Activated CD4-positive, alpha-beta memory T cell treated with anti-CD3 and anti-CD28 coated beads, Interleukin-2, amount 10 ng/mL, durations not matched to agents 7 days and 5 days (primary cell): ENCODE measurements at regions not wholly inside any gene's neighbourhood (a gene's known extent, or its start where the extent isn't known, plus 50 kb on each side); places are given as distances from the start of the nearest gene placed in this dataset.

Source experiments
- CTCF ChIA-PET: fragments of 350-600 bp; sonication (Branson Sonifier 250); formaldehyde crosslinking; loops from one replicate; lab custom pipeline; 2021; ENCODE audit warnings: antibody characterized with exemption, inconsistent platforms; lab: Charles Lee
- POLR2A ChIA-PET: fragments of 350-600 bp; sonication (Branson Sonifier 250); formaldehyde crosslinking; loops from one replicate; lab custom pipeline; 2021; ENCODE audit warnings: antibody characterized with exemption; lab: Charles Lee
- DNase-seq: peaks from one replicate; pipeline ENCODE4 v3.0.0-alpha.2; 2020
- H3K27ac Mint-ChIP-seq: one replicate; pipeline ENCODE4 v1.8.0; 2021; ENCODE audit warnings: mild to moderate bottlenecking, mixed read lengths
- H3K27me3 Mint-ChIP-seq: one replicate; pipeline ENCODE4 v1.8.0; 2021; ENCODE audit warnings: mixed read lengths
- H3K36me3 Mint-ChIP-seq: one replicate; pipeline ENCODE4 v1.8.0; 2021; ENCODE audit warnings: low read depth, mixed read lengths
- H3K4me1 Mint-ChIP-seq: one replicate; pipeline ENCODE4 v1.8.0; 2021; ENCODE audit warnings: mixed read lengths
- H3K4me3 Mint-ChIP-seq: one replicate; pipeline ENCODE4 v1.8.0; 2021; ENCODE audit warnings: mild to moderate bottlenecking, mixed read lengths
- H3K9me3 Mint-ChIP-seq: one replicate; pipeline ENCODE4 v1.8.0; 2021; ENCODE audit warnings: mixed read lengths

GRCh38 chr5:109935833-109936490 lies 246.2 kb downstream of the MAN2A1 start:
- H3K4me1 Mint-ChIP-seq, result peaks cover 3% of the 10 kb centered on the region

GRCh38 chr5:109936996-109937395 lies 247.3 kb downstream of the MAN2A1 start:
- Mint-ChIP-seq H3K36me3 (no peaks in the 10 kb centered on the region), H3K27me3 (no peaks in the 10 kb centered on the region), H3K4me1 (peaks cover 3% of the 10 kb centered on the region), H3K27ac (no peak overlapping the region), H3K9me3 (no peaks in the 10 kb centered on the region), H3K4me3 (no peak overlapping the region)
- ChIA-PET CTCF (no interaction called here), POLR2A (no interaction called here)
- DNase-seq, result no peak

More at GRCh38 chr5:109935833-109936490, 246.2 kb downstream of the MAN2A1 start:
- Mint-ChIP-seq H3K9me3 (no peaks in the 10 kb centered on the region), H3K4me3 (no peak overlapping the region), H3K27me3 (no peaks in the 10 kb centered on the region), H3K36me3 (no peaks in the 10 kb centered on the region), H3K27ac (no peak overlapping the region)
- CTCF ChIA-PET, result no interaction called here
- no peak for DNase-seq
- POLR2A ChIA-PET, result no interaction called here

- no peak for DNase-seq
- ChIA-PET CTCF (no interaction called here), POLR2A (no interaction called here)
- Mint-ChIP-seq H3K36me3 (no peaks in the 10 kb centered on the region), H3K4me1 (peaks cover 3% of the 10 kb centered on the region), H3K4me3 (no peak overlapping the region), H3K27me3 (no peaks in the 10 kb centered on the region), H3K9me3 (no peaks in the 10 kb centered on the region), H3K27ac (no peak overlapping the region)
Observed at GRCh38 chr5:109937951-109938350, 248.2 kb downstream of the MAN2A1 start.

DNA sequence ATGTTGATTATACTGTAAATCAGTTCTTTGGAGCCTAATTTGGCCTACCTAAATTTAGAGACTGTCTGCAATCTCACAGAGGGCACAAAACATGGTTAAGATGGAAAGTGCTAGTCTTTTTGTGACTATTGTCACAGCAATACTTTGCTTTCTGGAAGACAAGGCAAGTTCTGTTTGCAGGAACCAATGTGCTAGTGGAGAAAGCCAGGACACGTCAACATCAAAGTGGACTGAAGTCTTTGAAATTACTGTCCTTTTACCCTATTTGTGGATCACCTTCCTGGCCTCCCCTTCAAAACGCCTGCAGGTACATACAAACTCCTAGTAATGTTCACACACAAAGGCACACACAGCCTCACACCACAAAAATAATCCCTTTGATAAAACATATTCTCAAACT lies 248.7 kb downstream of the MAN2A1 start:
- H3K27me3 Mint-ChIP-seq, result no peaks in the 10 kb centered on the region
- no peak overlapping the region for H3K27ac Mint-ChIP-seq
- H3K36me3 Mint-ChIP-seq, result no peaks in the 10 kb centered on the region
- ChIA-PET CTCF (interaction anchor here (1.2 kb wide), 1 partner anchor 14 kb away, joined by 3 read pairs; no protein-coding TSS in a partner anchor), POLR2A (no interaction called here)
- H3K9me3 Mint-ChIP-seq, result no peaks in the 10 kb centered on the region
- H3K4me1 Mint-ChIP-seq, result peaks cover 3% of the 10 kb centered on the region
- no peak for DNase-seq
- H3K4me3 Mint-ChIP-seq, result no peak overlapping the region

GRCh38 chr5:109939116-109939682 lies 249.5 kb downstream of the MAN2A1 start:
- H3K27me3 Mint-ChIP-seq, result no peaks in the 10 kb centered on the region
- no peak overlapping the region for H3K4me3 Mint-ChIP-seq
- H3K4me1 Mint-ChIP-seq, result peaks cover 3% of the 10 kb centered on the region
- CTCF ChIA-PET, result interaction anchor here (1.2 kb wide), 1 partner anchor 13 kb away, joined by 3 read pairs; no protein-coding TSS in a partner anchor
- H3K36me3 Mint-ChIP-seq, result no peaks in the 10 kb centered on the region
- POLR2A ChIA-PET, result no interaction called here
- no peak for DNase-seq
- no peaks in the 10 kb centered on the region for H3K9me3 Mint-ChIP-seq
- H3K27ac Mint-ChIP-seq, result no peak overlapping the region

- CTCF ChIA-PET, result no interaction called here
- DNase-seq, result no peak
- Mint-ChIP-seq H3K4me1 (peaks cover 9% of the 10 kb centered on the region), H3K9me3 (no peaks in the 10 kb centered on the region), H3K36me3 (no peaks in the 10 kb centered on the region), H3K27ac (no peak overlapping the region), H3K4me3 (no peak overlapping the region), H3K27me3 (no peaks in the 10 kb centered on the region)
- POLR2A ChIA-PET, result no interaction called here
Observed at GRCh38 chr5:109942646-109943045, 252.9 kb downstream of the MAN2A1 start.

- ChIA-PET POLR2A (no interaction called here), CTCF (no interaction called here)
- no peak overlapping the region for H3K27ac Mint-ChIP-seq
- H3K4me3 Mint-ChIP-seq, result no peak overlapping the region
- H3K36me3 Mint-ChIP-seq, result no peaks in the 10 kb centered on the region
- no peak for DNase-seq
- H3K27me3 Mint-ChIP-seq, result no peaks in the 10 kb centered on the region
- H3K4me1 Mint-ChIP-seq, result peaks cover 9% of the 10 kb centered on the region
- H3K9me3 Mint-ChIP-seq, result no peaks in the 10 kb centered on the region
Observed at GRCh38 chr5:109943701-109944235, 254.0 kb downstream of the MAN2A1 start.

DNA sequence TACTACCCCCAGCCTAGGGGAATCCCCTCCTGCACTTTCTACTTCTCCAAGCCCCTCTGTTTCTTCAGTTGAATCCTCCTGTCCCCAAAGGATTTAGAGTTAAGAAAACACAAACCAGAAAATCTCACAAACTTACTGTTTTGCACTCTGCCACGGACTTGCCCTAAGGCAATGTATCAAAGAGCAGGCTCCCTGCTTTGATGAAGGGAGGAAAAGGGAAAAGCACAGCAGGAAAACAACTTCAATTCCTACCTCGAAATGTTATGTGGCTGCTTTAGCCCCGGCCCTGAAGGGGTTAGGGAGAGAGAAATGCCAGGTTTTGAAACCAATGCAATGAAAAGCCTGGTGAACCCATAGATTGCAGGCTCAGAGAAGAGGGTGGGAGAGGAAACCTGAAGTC lies 254.7 kb downstream of the MAN2A1 start:
- Mint-ChIP-seq H3K4me3 (no peak overlapping the region), H3K36me3 (no peaks in the 10 kb centered on the region), H3K9me3 (no peaks in the 10 kb centered on the region), H3K27me3 (no peaks in the 10 kb centered on the region), H3K27ac (no peak overlapping the region), H3K4me1 (peaks cover 9% of the 10 kb centered on the region)
- ChIA-PET POLR2A (no interaction called here), CTCF (no interaction called here)
- DNase-seq, result no peak

- no peak for DNase-seq
- Mint-ChIP-seq H3K27ac (no peak overlapping the region), H3K4me1 (peaks cover 9% of the 10 kb centered on the region), H3K27me3 (no peaks in the 10 kb centered on the region), H3K36me3 (no peaks in the 10 kb centered on the region), H3K4me3 (no peak overlapping the region), H3K9me3 (no peaks in the 10 kb centered on the region)
- ChIA-PET CTCF (no interaction called here), POLR2A (no interaction called here)
Observed at GRCh38 chr5:109945097-109945678, 255.5 kb downstream of the MAN2A1 start.

GRCh38 chr5:109945723-109946480 lies 256.2 kb downstream of the MAN2A1 start:
- H3K27ac Mint-ChIP-seq, result no peak overlapping the region
- ChIA-PET POLR2A (no interaction called here), CTCF (no interaction called here)
- H3K9me3 Mint-ChIP-seq, result no peaks in the 10 kb centered on the region
- no peak overlapping the region for H3K4me3 Mint-ChIP-seq
- peaks cover 9% of the 10 kb centered on the region for H3K4me1 Mint-ChIP-seq
- H3K27me3 Mint-ChIP-seq, result no peaks in the 10 kb centered on the region
- DNase-seq, result no peak
- H3K36me3 Mint-ChIP-seq, result no peaks in the 10 kb centered on the region

DNA sequence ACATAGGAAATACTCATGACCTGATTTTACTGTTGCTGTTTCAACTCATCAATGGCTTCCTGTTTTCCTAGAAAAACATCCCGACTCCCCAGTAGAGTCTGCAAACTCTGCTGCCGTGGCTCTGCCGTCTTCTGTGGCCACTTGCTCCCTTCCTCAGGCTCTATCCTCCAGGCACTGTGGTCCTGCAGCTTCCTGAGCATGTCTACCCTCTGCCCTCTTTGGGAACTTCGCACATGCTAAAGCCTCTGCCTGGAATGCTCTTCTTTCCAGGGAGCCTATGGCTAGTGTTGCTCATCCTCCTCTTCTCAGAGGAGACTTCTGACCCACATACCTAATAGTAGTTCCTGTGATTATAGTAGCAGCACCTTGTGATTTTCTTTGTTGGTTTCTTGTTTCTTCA lies 256.9 kb downstream of the MAN2A1 start:
- no peak for DNase-seq
- no peaks in the 10 kb centered on the region for H3K36me3 Mint-ChIP-seq
- CTCF ChIA-PET, result no interaction called here

GRCh38 chr5:109947667-109948066 lies 257.9 kb downstream of the MAN2A1 start:
- Mint-ChIP-seq H3K36me3 (no peaks in the 10 kb centered on the region), H3K4me3 (no peak overlapping the region), H3K27me3 (no peaks in the 10 kb centered on the region), H3K9me3 (no peaks in the 10 kb centered on the region), H3K27ac (no peak overlapping the region), H3K4me1 (peaks cover 9% of the 10 kb centered on the region)
- POLR2A ChIA-PET, result no interaction called here
- no peak for DNase-seq
- CTCF ChIA-PET, result no interaction called here

More for the DNA sequence above, 256.9 kb downstream of the MAN2A1 start:
- H3K27ac Mint-ChIP-seq, result no peak overlapping the region
- H3K4me3 Mint-ChIP-seq, result no peak overlapping the region
- no peaks in the 10 kb centered on the region for H3K9me3 Mint-ChIP-seq
- POLR2A ChIA-PET, result no interaction called here
- peaks cover 9% of the 10 kb centered on the region for H3K4me1 Mint-ChIP-seq
- no peaks in the 10 kb centered on the region for H3K27me3 Mint-ChIP-seq

DNA sequence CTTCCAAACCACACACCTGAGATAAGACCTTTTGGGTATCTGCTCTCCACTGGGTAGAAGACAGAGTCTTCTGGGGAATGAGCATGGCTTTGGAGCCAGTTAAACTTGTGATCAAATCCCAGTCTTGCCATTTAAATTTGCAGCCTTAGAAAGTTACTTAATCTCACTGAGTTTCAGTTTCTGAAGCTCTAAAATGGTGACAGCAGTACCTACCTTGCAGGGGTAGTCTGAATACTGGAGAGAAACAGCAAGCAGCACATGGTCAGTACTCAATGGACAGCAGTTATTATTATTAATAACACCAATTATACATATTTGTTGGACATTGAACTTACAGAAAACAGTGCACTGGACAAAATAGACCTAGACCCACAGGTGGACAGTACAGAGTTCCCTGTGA lies 260.9 kb downstream of the MAN2A1 start:
- ChIA-PET POLR2A (no interaction called here), CTCF (no interaction called here)
- no peak for DNase-seq
- H3K9me3 Mint-ChIP-seq, result no peaks in the 10 kb centered on the region
- H3K27ac Mint-ChIP-seq, result no peak overlapping the region
- no peaks in the 10 kb centered on the region for H3K36me3 Mint-ChIP-seq
- peaks cover 2% of the 10 kb centered on the region for H3K4me1 Mint-ChIP-seq
- no peak overlapping the region for H3K4me3 Mint-ChIP-seq
- no peaks in the 10 kb centered on the region for H3K27me3 Mint-ChIP-seq
